ENCODE measurements at regions not wholly inside any gene's neighbourhood (a gene's known extent, or its start where the extent isn't known, plus 50 kb on each side); places are given as distances from the start of the nearest gene placed in this dataset.

DNA sequence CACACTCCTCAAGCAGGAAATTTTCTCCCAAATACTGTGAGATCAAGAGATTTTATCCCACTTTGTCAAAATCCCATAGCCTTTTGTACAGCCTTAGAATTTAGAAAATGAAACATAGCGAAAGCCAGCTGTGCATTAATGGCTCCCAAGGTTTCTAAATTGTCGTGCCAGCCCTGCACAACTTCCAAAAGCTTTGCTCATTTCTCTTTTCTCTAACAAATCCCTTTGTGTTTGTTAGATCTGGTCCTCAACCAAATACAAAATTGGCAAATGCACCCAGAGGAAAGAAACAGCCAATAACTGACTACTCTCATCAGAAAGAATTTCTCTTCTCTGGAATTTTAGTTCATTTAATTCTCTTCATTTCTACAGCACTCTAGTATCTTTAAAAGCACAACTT is 361.1 kb downstream of the INSIG2 start:
- TF ChIP-seq, protein P1, sequence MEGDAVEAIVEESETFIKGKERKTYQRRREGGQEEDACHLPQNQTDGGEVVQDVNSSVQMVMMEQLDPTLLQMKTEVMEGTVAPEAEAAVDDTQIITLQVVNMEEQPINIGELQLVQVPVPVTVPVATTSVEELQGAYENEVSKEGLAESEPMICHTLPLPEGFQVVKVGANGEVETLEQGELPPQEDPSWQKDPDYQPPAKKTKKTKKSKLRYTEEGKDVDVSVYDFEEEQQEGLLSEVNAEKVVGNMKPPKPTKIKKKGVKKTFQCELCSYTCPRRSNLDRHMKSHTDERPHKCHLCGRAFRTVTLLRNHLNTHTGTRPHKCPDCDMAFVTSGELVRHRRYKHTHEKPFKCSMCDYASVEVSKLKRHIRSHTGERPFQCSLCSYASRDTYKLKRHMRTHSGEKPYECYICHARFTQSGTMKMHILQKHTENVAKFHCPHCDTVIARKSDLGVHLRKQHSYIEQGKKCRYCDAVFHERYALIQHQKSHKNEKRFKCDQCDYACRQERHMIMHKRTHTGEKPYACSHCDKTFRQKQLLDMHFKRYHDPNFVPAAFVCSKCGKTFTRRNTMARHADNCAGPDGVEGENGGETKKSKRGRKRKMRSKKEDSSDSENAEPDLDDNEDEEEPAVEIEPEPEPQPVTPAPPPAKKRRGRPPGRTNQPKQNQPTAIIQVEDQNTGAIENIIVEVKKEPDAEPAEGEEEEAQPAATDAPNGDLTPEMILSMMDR (IDR thresholded peaks at IDR 0.05; ENCODE audit: insufficient read depth, low read length, poor library complexity, severe bottlenecking): no peak
- TF ChIP-seq EZH2phosphoT487 (conservative IDR thresholded peaks at IDR 0.05; ENCODE audit: low read length): no peak
- Histone ChIP-seq H3K27me3 (ENCODE audit: low read length) (no peaks in the 10 kb centered on the region), H3K4me3 (ENCODE audit: insufficient read depth, low read length, poor library complexity, severe bottlenecking) (no peak overlapping the region), H3K9me2 (replicated peaks; ENCODE audit: insufficient read depth, low read length) (no peaks in the 10 kb centered on the region), H2AFZ (ENCODE audit: low read depth, low read length, severe bottlenecking) (no peak overlapping the region), H3K27ac (ENCODE audit: low read depth, low read length) (no peak overlapping the region), H3K36me3 (ENCODE audit: low read length) (no peaks in the 10 kb centered on the region), H3K9ac (ENCODE audit: low read length) (no peak overlapping the region), H3F3A (ENCODE audit: insufficient read depth) (no peaks in the 10 kb centered on the region), H3K79me2 (ENCODE audit: insufficient read depth, low read length) (no peaks in the 10 kb centered on the region), H3K9me3 (ENCODE audit: insufficient read depth, low read length) (no peaks in the 10 kb centered on the region), H4K20me1 (ENCODE audit: low read depth, low read length) (no peaks in the 10 kb centered on the region), H3K4me2 (ENCODE audit: low read depth, low read length, poor library complexity, severe bottlenecking) (no peak overlapping the region)

DNA sequence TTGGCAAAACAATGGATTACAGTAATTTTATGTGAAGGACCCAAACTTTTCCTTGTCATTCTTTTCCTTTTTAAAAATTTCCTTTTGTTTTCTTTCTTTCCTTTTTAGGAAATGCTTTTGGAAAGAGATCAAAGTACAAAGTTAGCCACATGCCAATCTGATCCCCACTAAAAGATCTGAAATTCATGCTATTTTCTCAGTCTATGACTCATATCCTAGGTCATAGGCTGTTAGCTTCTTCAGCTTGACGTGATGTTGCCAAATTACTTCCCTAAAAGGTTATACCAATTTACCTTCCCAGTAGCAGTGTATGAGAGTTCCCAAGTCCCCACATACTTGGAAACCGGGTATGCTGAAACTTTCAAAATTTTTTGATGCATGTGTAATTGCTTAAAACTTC is 355.3 kb downstream of the INSIG2 start:
- no peak overlapping the region for H3K4me3 ChIP-seq (ENCODE audit: insufficient read depth, low read length, poor library complexity, severe bottlenecking)
- no peak for TF ChIP-seq EZH2phosphoT487 (conservative IDR thresholded peaks at IDR 0.05; ENCODE audit: low read length)
- TF ChIP-seq, protein P1 (IDR thresholded peaks at IDR 0.05; ENCODE audit: insufficient read depth, low read length, poor library complexity, severe bottlenecking): no peak
- no peak overlapping the region for H3K27ac ChIP-seq (ENCODE audit: low read depth, low read length)
- no peaks in the 10 kb centered on the region for H3K9me3 ChIP-seq (ENCODE audit: insufficient read depth, low read length)
- H3K36me3 ChIP-seq (ENCODE audit: low read length): no peaks in the 10 kb centered on the region
- H3K27me3 ChIP-seq (ENCODE audit: low read length): no peaks in the 10 kb centered on the region
- H3F3A ChIP-seq (ENCODE audit: insufficient read depth): no peaks in the 10 kb centered on the region
- H3K9ac ChIP-seq (ENCODE audit: low read length): no peak overlapping the region
- no peak overlapping the region for H2AFZ ChIP-seq (ENCODE audit: low read depth, low read length, severe bottlenecking)
- no peaks in the 10 kb centered on the region for H3K9me2 ChIP-seq (replicated peaks; ENCODE audit: insufficient read depth, low read length)
- H3K79me2 ChIP-seq (ENCODE audit: insufficient read depth, low read length): no peaks in the 10 kb centered on the region
- no peaks in the 10 kb centered on the region for H4K20me1 ChIP-seq (ENCODE audit: low read depth, low read length)
- no peak overlapping the region for H3K4me2 ChIP-seq (ENCODE audit: low read depth, low read length, poor library complexity, severe bottlenecking)

DNA sequence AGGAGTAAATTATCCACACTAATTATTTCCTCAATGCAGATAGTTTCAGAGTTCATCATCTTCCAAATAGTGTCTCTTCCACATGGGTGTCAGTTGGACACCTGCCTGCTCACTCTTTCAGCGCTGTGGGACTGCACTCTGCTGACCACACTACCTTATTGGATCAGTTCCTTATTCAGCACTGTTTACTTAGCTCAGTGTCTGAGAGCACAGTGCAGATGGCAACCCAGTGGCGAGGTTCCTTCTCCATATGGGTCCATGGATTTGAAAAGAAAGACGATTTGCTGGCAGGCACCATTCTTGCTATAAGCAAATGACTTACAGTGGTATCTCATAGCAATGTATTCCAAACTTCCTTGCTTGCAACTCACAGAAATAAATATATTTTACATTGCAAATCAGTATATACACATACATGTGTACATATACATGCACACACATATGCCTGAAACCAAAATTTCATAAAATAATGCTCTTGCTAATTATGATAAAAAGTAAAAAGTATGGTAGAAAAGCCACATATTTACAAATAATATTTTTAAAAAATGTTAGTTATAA is 354.8 kb downstream of the INSIG2 start:
- Histone ChIP-seq H4K20me1 (ENCODE audit: low read depth, low read length) (no peaks in the 10 kb centered on the region), H3K9me3 (ENCODE audit: insufficient read depth, low read length) (no peaks in the 10 kb centered on the region), H2AFZ (ENCODE audit: low read depth, low read length, severe bottlenecking) (no peak overlapping the region), H3K79me2 (ENCODE audit: insufficient read depth, low read length) (no peaks in the 10 kb centered on the region), H3K9me2 (replicated peaks; ENCODE audit: insufficient read depth, low read length) (no peaks in the 10 kb centered on the region), H3K36me3 (ENCODE audit: low read length) (no peaks in the 10 kb centered on the region), H3K4me3 (ENCODE audit: insufficient read depth, low read length, poor library complexity, severe bottlenecking) (no peak overlapping the region), H3K27me3 (ENCODE audit: low read length) (no peaks in the 10 kb centered on the region), H3K9ac (ENCODE audit: low read length) (no peak overlapping the region), H3F3A (ENCODE audit: insufficient read depth) (no peaks in the 10 kb centered on the region), H3K27ac (ENCODE audit: low read depth, low read length) (no peak overlapping the region), H3K4me2 (ENCODE audit: low read depth, low read length, poor library complexity, severe bottlenecking) (no peak overlapping the region)
- TF ChIP-seq EZH2phosphoT487 (conservative IDR thresholded peaks at IDR 0.05; ENCODE audit: low read length): no peak
- TF ChIP-seq, protein P1 (IDR thresholded peaks at IDR 0.05; ENCODE audit: insufficient read depth, low read length, poor library complexity, severe bottlenecking): no peak

Data from SU-DHL-6 (cell line).